Tibial artery (tissue), 4 donors: ENCODE measurements at regions not wholly inside any gene's neighbourhood (a gene's known extent, or its start where the extent isn't known, plus 50 kb on each side); places are given as distances from the start of the nearest gene placed in this dataset.

ENCODE experiments used
- DNase-seq, 2 donors: peaks; one replicate each; pipeline ENCODE4 v3.0.0-alpha.2; 2019
- H3K27ac ChIP-seq, 2 donors: fragments of 200-600 bp; sonication (generic) in 1 of 2; 1 replicate in 1 of 2; 2 replicates in 1 of 2; pipeline ENCODE4 v1.5.1; 2018 to 2019; ENCODE audit warnings: mild to moderate bottlenecking in 1 of 2
- H3K27me3 ChIP-seq, 2 donors: fragments of 200-600 bp; sonication (generic) in 1 of 2; one replicate each; pipeline versions ENCODE4 v1.5.1 to v1.6.0; 2016 to 2019
- H3K36me3 ChIP-seq, 3 donors: fragments of 200-600 bp; sonication (generic) in 2 of 3; one replicate each; pipeline ENCODE4 v1.5.1; 2016 to 2019; ENCODE audit warnings: mild to moderate bottlenecking in 2 of 3
- H3K4me1 ChIP-seq, 4 donors: fragments of 200-600 bp; sonication (generic) in 2 of 4; 1 replicate in 3 of 4; 2 replicates in 1 of 4; pipeline ENCODE4 v1.5.1; 2016 to 2019
- H3K4me3 ChIP-seq, 2 donors: fragments of 200-600 bp; sonication (generic) in 1 of 2; 1 replicate in 1 of 2; 2 replicates in 1 of 2; pipeline ENCODE4 v1.5.1; 2018 to 2019; ENCODE audit warnings: mild to moderate bottlenecking in 2 of 2
- H3K9me3 ChIP-seq, 3 donors: fragments of 200-600 bp; sonication (generic) in 1 of 3; one replicate each; pipeline ENCODE4 v1.5.1; 2016 to 2019
- CTCF ChIP-seq, 2 experiments: fragments of 200-600 bp in 1 of 2; fragments of 450-650 bp in 1 of 2; IDR thresholded peaks; one replicate each; pipeline ENCODE4 v1.5.1; 2017 to 2019; ENCODE audit warnings: antibody characterized with exemption in 2 of 2, mild to moderate bottlenecking in 1 of 2, moderate library complexity in 1 of 2
- intact Hi-C: fragments of 100-400 bp; cut with DNase I; formaldehyde crosslinking; loops from one replicate; pipeline ENCODE4 v1.15.0; 2023; ENCODE audit warnings: low total_unique reads

- Histone ChIP-seq H3K4me1 (no peaks in the 10 kb centered on the region), H3K27ac (no peak overlapping the region), H3K4me3 (no peak overlapping the region), H3K27me3 (peaks cover 0 to 10% of the 10 kb centered on the region in 2 donors), H3K9me3 (peaks cover 0 to 5% (median 0%) of the 10 kb centered on the region in 3 donors), H3K36me3 (no peaks in the 10 kb centered on the region)
- no peak for DNase-seq
- intact Hi-C loops, result no loop called here
- no peak for TF ChIP-seq CTCF (IDR thresholded peaks at IDR 0.05)
Observed at GRCh38 chr2:239651859-239652258, 251.0 kb upstream of the HDAC4 start.

- Histone ChIP-seq H3K4me3 (no peak overlapping the region), H3K9me3 (peaks cover 0 to 5% (median 0%) of the 10 kb centered on the region in 3 donors), H3K27me3 (peaks cover 0 to 16% of the 10 kb centered on the region in 2 donors), H3K27ac (no peak overlapping the region), H3K4me1 (no peaks in the 10 kb centered on the region), H3K36me3 (no peaks in the 10 kb centered on the region)
- no peak for DNase-seq
- intact Hi-C loops, result no loop called here
- TF ChIP-seq CTCF (IDR thresholded peaks at IDR 0.05), result no peak
Observed at GRCh38 chr2:239650674-239651073, 249.9 kb upstream of the HDAC4 start.

- Histone ChIP-seq H3K9me3 (peaks cover 0 to 5% (median 0%) of the 10 kb centered on the region in 3 donors), H3K27me3 (peaks cover 0 to 17% of the 10 kb centered on the region in 2 donors), H3K36me3 (no peaks in the 10 kb centered on the region), H3K27ac (no peak overlapping the region), H3K4me3 (no peak overlapping the region), H3K4me1 (no peaks in the 10 kb centered on the region)
- no peak for TF ChIP-seq CTCF (IDR thresholded peaks at IDR 0.05)
- intact Hi-C loops, result no loop called here
- no peak for DNase-seq
Observed at GRCh38 chr2:239649309-239649708, 248.5 kb upstream of the HDAC4 start.

- Histone ChIP-seq H3K27ac (no peak overlapping the region), H3K9me3 (peaks cover 0 to 5% (median 0%) of the 10 kb centered on the region in 3 donors), H3K4me1 (no peaks in the 10 kb centered on the region), H3K36me3 (no peaks in the 10 kb centered on the region), H3K27me3 (peaks cover 0 to 17% of the 10 kb centered on the region in 2 donors), H3K4me3 (no peak overlapping the region)
- intact Hi-C loops, result no loop called here
- TF ChIP-seq CTCF (IDR thresholded peaks at IDR 0.05), result no peak
- no peak for DNase-seq
Observed at GRCh38 chr2:239648607-239649006, 247.8 kb upstream of the HDAC4 start.

- Histone ChIP-seq H3K4me1 (no peaks in the 10 kb centered on the region), H3K27me3 (peaks cover 0 to 17% of the 10 kb centered on the region in 2 donors), H3K4me3 (no peak overlapping the region), H3K9me3 (peaks cover 0 to 5% (median 0%) of the 10 kb centered on the region in 3 donors), H3K27ac (no peak overlapping the region), H3K36me3 (no peaks in the 10 kb centered on the region)
- intact Hi-C loops, result no loop called here
- no peak for TF ChIP-seq CTCF (IDR thresholded peaks at IDR 0.05)
- DNase-seq, result no peak
Observed at GRCh38 chr2:239647052-239647819, 246.4 kb upstream of the HDAC4 start.
